Fibroblast of lung (primary cell): ENCODE measurements at regions not wholly inside any gene's neighbourhood (a gene's known extent, or its start where the extent isn't known, plus 50 kb on each side); places are given as distances from the start of the nearest gene placed in this dataset.
"Not testable (repeated sequence)": the region's sequence is repeated elsewhere in the genome, so short reads cannot be mapped to it uniquely, and the experiment has no call there.

Experiments used
- DNase-seq, 2 donors: peaks; one replicate each; pipeline versions ENCODE4 v3.0.0 to v3.0.0-alpha.2; 2010; ENCODE audit warnings: low read depth in 2 of 2
- H2AFZ ChIP-seq: 2 replicates; pipeline ENCODE4 v1.5.1; 2012; ENCODE audit warnings: low read length, control low read depth, inconsistent platforms
- H3K27ac ChIP-seq: 2 replicates; pipeline ENCODE4 v1.5.1; 2011; ENCODE audit warnings: low read length, control low read depth; ENCODE audit not compliant: insufficient read depth
- H3K27me3 ChIP-seq: 2 replicates; pipeline ENCODE4 v1.5.1; 2011; ENCODE audit warnings: mild to moderate bottlenecking, low read length; ENCODE audit not compliant: control insufficient read depth, insufficient read depth
- H3K36me3 ChIP-seq: 2 replicates; pipeline ENCODE4 v1.5.1; 2011; ENCODE audit warnings: low read length; ENCODE audit not compliant: control insufficient read depth, insufficient read depth
- H3K4me1 ChIP-seq: 2 replicates; pipeline ENCODE4 v1.5.1; 2011; ENCODE audit warnings: low read length; ENCODE audit not compliant: control insufficient read depth, insufficient read depth; ENCODE audit errors: extremely low read depth
- H3K4me2 ChIP-seq: 2 replicates; pipeline ENCODE4 v1.5.1; 2011; ENCODE audit warnings: low read length, control low read depth; ENCODE audit not compliant: insufficient read depth; ENCODE audit errors: extremely low read depth
- H3K4me3 ChIP-seq, 4 experiments: fragments of 200-600 bp in 1 of 4; sonication (generic) in 1 of 4; replicated peaks in 1 of 4; 2 replicates each; pipeline ENCODE4 v1.5.1; 2011 to 2016; ENCODE audit warnings: low read length in 4 of 4, low read depth in 3 of 4, mild to moderate bottlenecking in 3 of 4, control low read depth in 2 of 4, inconsistent platforms in 1 of 4, mixed read lengths in 1 of 4; ENCODE audit not compliant: insufficient read depth in 1 of 4; ENCODE audit errors: control extremely low read depth in 1 of 4
- H3K79me2 ChIP-seq: 2 replicates; pipeline ENCODE4 v1.5.1; 2012; ENCODE audit warnings: mild to moderate bottlenecking, low read length, inconsistent platforms; ENCODE audit not compliant: control insufficient read depth, insufficient read depth
- H3K9ac ChIP-seq: 2 replicates; pipeline ENCODE4 v1.5.1; 2011; ENCODE audit warnings: mild to moderate bottlenecking, low read length, control low read depth; ENCODE audit not compliant: insufficient read depth
- H3K9me3 ChIP-seq: 2 replicates; pipeline ENCODE4 v1.5.1; 2012; ENCODE audit warnings: low read depth, low read length; ENCODE audit not compliant: control insufficient read depth, insufficient read depth
- H4K20me1 ChIP-seq: 2 replicates; pipeline ENCODE4 v1.5.1; 2011; ENCODE audit warnings: low read length; ENCODE audit not compliant: control insufficient read depth, insufficient read depth; ENCODE audit errors: extremely low read depth
- CTCF ChIP-seq, 2 donors: IDR thresholded peaks in 1 of 2; conservative IDR thresholded peaks in 1 of 2; 1 replicate in 1 of 2; 2 replicates in 1 of 2; pipeline ENCODE4 v1.5.1; 2011 to 2012; ENCODE audit warnings: low read length in 2 of 2, control low read depth in 1 of 2, inconsistent platforms in 1 of 2, low read depth in 1 of 2, mild to moderate bottlenecking in 1 of 2
- EZH2 ChIP-seq: IDR thresholded peaks from 2 replicates; pipeline ENCODE4 v1.5.1; 2012; ENCODE audit warnings: low read length, control low read depth, mild to moderate bottlenecking; ENCODE audit errors: missing control alignments

DNA sequence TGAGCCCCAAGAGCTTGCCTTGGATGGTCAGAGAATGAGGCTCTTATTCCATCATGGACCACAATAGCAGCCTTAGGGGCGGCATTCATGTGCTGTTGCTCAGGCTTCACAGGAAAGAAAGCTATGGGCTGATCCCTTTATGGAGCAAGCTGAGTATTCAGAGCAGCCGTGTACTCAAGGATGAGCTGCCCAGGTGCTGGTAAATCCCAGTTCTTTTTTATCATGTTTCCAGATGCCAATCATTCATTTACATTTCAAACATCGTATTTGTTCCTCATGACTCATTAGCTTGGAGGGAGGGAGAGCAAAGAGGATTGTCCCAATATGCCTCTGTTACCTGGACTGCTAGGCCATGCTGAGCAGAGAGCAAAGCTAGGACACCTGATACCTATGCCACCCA, 475.7 kb downstream of the SHISA9 start:
- no peaks in the 10 kb centered on the region for H3K27me3 ChIP-seq
- TF ChIP-seq CTCF (conservative IDR thresholded peaks at IDR 0.05 in 1 of 2, IDR thresholded peaks at IDR 0.05 in 1 of 2; ENCODE audit: low read depth in 1 of 2, low read length in 2 of 2) (no peak), EZH2 (no peak)
- no peaks in the 10 kb centered on the region for H4K20me1 ChIP-seq
- H3K4me3 ChIP-seq: no peak overlapping the region
- no peak overlapping the region for H3K4me2 ChIP-seq
- no peaks in the 10 kb centered on the region for H3K36me3 ChIP-seq
- no peaks in the 10 kb centered on the region for H3K79me2 ChIP-seq
- no peak overlapping the region for H2AFZ ChIP-seq
- no peak overlapping the region for H3K9ac ChIP-seq
- H3K4me1 ChIP-seq: no peaks in the 10 kb centered on the region
- H3K9me3 ChIP-seq: no peaks in the 10 kb centered on the region
- no peak for DNase-seq
- no peak overlapping the region for H3K27ac ChIP-seq

DNA sequence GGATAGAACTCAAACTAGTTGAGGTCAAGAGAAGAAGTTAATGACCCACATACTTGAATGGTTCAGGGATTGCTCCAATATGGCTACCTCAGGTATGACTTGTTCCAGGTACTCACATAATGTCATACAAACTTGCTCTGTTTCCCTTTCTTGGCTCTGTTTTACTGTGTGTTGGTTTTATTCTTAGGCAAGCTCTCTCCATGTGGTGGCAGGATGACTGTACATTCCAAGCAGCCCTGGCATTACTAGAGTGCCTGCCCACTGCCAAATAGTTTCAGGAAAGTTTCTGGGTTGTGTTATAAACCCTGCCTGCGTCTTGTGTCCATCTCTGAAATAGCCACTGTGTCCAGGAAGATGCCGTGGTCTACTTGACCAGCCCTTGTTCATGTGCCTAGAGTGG, 476.8 kb downstream of the SHISA9 start:
- Histone ChIP-seq H3K36me3 (no peaks in the 10 kb centered on the region), H3K9ac (no peak overlapping the region), H3K27ac (no peak overlapping the region), H2AFZ (no peak overlapping the region), H3K27me3 (no peaks in the 10 kb centered on the region), H3K9me3 (no peaks in the 10 kb centered on the region), H3K4me1 (no peaks in the 10 kb centered on the region), H3K4me3 (no peak overlapping the region), H4K20me1 (no peaks in the 10 kb centered on the region), H3K79me2 (no peaks in the 10 kb centered on the region), H3K4me2 (no peak overlapping the region)
- TF ChIP-seq EZH2 (no peak), CTCF (conservative IDR thresholded peaks at IDR 0.05 in 1 of 2, IDR thresholded peaks at IDR 0.05 in 1 of 2; ENCODE audit: low read depth in 1 of 2, low read length in 2 of 2) (no peak)
- DNase-seq: no peak

- H3K27ac ChIP-seq: no peak overlapping the region
- no peak overlapping the region for H3K4me2 ChIP-seq
- DNase-seq: no peak
- H3K9me3 ChIP-seq: no peaks in the 10 kb centered on the region
- no peak for TF ChIP-seq CTCF (conservative IDR thresholded peaks at IDR 0.05 in 1 of 2, IDR thresholded peaks at IDR 0.05 in 1 of 2; ENCODE audit: low read depth in 1 of 2, low read length in 2 of 2)
- TF ChIP-seq EZH2: no peak
- no peaks in the 10 kb centered on the region for H3K79me2 ChIP-seq
- no peaks in the 10 kb centered on the region for H4K20me1 ChIP-seq
- H3K36me3 ChIP-seq: no peaks in the 10 kb centered on the region
- no peak overlapping the region for H2AFZ ChIP-seq
- no peaks in the 10 kb centered on the region for H3K4me1 ChIP-seq
- no peaks in the 10 kb centered on the region for H3K27me3 ChIP-seq
- H3K4me3 ChIP-seq: no peak overlapping the region
- no peak overlapping the region for H3K9ac ChIP-seq
These were observed 477.9 kb downstream of the SHISA9 start for GRCh38 chr16:13379266-13379665.

- not testable (repeated sequence) for H4K20me1 ChIP-seq, H3K27ac ChIP-seq, H3K79me2 ChIP-seq, H3K9ac ChIP-seq, H2AFZ ChIP-seq, H3K9me3 ChIP-seq, H3K4me1 ChIP-seq, H3K4me2 ChIP-seq, H3K36me3 ChIP-seq, DNase-seq, H3K4me3 ChIP-seq, H3K27me3 ChIP-seq
These were observed 484.0 kb downstream of the SHISA9 start for GRCh38 chr16:13385156-13386040.
